ENCODE measurements at regions not wholly inside any gene's neighbourhood (a gene's known extent, or its start where the extent isn't known, plus 50 kb on each side); places are given as distances from the start of the nearest gene placed in this dataset.

DNA sequence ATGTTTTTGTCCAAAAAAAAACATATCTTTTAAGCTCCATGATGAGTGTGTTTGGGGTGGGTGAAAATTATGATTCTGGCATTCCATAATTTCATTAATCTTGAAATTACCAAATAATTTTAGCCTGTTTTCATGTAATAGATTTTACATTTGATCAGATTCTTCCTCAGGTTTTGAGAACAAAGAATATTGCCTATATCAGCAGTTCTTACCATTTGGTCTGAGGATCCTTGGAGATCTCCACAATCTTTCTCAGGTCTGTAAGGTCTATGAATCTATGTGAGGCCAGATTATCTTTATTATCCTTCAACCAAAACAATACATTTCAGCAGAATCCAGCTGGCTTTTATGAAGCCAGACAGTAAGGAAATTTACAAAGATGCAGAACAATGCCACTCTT lies 373.3 kb upstream of the E2F7 start (continued):
- TF ChIP-seq EP300 (IDR thresholded peaks at IDR 0.05; ENCODE audit: borderline replicate concordance in 1 of 2, low read depth in 1 of 2, low read length in 1 of 2) (no peak), YY1 (IDR thresholded peaks at IDR 0.05; ENCODE audit: low read depth) (no peak), TCF12 (IDR thresholded peaks at IDR 0.05) (no peak), SIN3A (IDR thresholded peaks at IDR 0.05; ENCODE audit: borderline replicate concordance, low read depth, low read length) (no peak), JUND (IDR thresholded peaks at IDR 0.05) (no peak)
- TF ChIP-seq, protein P1, sequence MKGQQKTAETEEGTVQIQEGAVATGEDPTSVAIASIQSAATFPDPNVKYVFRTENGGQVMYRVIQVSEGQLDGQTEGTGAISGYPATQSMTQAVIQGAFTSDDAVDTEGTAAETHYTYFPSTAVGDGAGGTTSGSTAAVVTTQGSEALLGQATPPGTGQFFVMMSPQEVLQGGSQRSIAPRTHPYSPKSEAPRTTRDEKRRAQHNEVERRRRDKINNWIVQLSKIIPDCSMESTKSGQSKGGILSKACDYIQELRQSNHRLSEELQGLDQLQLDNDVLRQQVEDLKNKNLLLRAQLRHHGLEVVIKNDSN (IDR thresholded peaks at IDR 0.05; ENCODE audit: borderline replicate concordance, low read depth) = no peak

DNA sequence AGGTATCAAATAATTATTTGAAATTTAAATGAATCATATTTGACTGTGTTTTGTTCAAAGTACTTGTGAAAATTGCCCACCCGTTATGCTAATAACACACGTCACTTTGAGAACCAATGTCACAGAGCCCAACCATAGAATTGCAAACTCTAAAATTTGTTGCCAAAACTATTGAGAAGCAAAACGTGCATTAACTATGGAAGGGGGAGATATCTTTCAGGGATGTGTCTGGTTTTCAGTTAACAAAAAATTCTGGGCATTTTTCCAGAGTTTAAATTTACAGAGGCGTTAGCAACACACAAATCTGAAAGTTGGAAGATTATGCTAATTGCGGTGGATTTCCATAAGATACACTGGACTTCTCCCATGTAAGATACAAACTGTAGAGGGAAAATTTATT lies 371.8 kb upstream of the E2F7 start:
- POLR2A ChIA-PET = no interaction called here
- WGBS (ENCODE audit: low lambda C conversion rate) = 61% methylated on average over 5 of the region's 5 CpGs

More for the DNA sequence above, 371.8 kb upstream of the E2F7 start:
- DNase-seq = no peak
- no peaks in the 10 kb centered on the region for H3K27me3 ChIP-seq (ENCODE audit: insufficient read depth)
- H3K27ac ChIP-seq (ENCODE audit: low read depth in 2 of 2, low read length in 1 of 2) = no peak overlapping the region
- H2AFZ ChIP-seq (ENCODE audit: low read depth) = no peak overlapping the region
- no peaks in the 10 kb centered on the region for H3K36me3 ChIP-seq (replicated peaks in 1 of 2; ENCODE audit: control insufficient read depth in 1 of 2, insufficient read depth in 2 of 2, low read length in 1 of 2)
- H3F3A ChIP-seq (replicated peaks; ENCODE audit: insufficient read depth) = peaks cover 15% of the 10 kb centered on the region
- CTCF ChIA-PET = no interaction called here
- no peak overlapping the region for H3K9ac ChIP-seq
- H3K4me3 ChIP-seq (ENCODE audit: low read depth in 2 of 2, low read length in 1 of 2) = no peak overlapping the region
- no peaks in the 10 kb centered on the region for H3K9me3 ChIP-seq
- H4K20me1 ChIP-seq (ENCODE audit: insufficient read depth) = no peaks in the 10 kb centered on the region
- TF ChIP-seq, protein P2, sequence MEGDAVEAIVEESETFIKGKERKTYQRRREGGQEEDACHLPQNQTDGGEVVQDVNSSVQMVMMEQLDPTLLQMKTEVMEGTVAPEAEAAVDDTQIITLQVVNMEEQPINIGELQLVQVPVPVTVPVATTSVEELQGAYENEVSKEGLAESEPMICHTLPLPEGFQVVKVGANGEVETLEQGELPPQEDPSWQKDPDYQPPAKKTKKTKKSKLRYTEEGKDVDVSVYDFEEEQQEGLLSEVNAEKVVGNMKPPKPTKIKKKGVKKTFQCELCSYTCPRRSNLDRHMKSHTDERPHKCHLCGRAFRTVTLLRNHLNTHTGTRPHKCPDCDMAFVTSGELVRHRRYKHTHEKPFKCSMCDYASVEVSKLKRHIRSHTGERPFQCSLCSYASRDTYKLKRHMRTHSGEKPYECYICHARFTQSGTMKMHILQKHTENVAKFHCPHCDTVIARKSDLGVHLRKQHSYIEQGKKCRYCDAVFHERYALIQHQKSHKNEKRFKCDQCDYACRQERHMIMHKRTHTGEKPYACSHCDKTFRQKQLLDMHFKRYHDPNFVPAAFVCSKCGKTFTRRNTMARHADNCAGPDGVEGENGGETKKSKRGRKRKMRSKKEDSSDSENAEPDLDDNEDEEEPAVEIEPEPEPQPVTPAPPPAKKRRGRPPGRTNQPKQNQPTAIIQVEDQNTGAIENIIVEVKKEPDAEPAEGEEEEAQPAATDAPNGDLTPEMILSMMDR (IDR thresholded peaks at IDR 0.05) = no peak
- no peak for TF ChIP-seq RCOR1 (IDR thresholded peaks at IDR 0.05; ENCODE audit: low read length)
- no peak for TF ChIP-seq ELF1 (IDR thresholded peaks at IDR 0.05)
- no peak for TF ChIP-seq SIN3A (IDR thresholded peaks at IDR 0.05; ENCODE audit: borderline replicate concordance, low read depth, low read length)
- no peak for TF ChIP-seq TAF1 (IDR thresholded peaks at IDR 0.05; ENCODE audit: borderline replicate concordance, low read depth, low read length)
- TF ChIP-seq NFIC (IDR thresholded peaks at IDR 0.05; ENCODE audit: borderline replicate concordance) = no peak
- no peak for TF ChIP-seq RFX5 (IDR thresholded peaks at IDR 0.05; ENCODE audit: low read length)
- TF ChIP-seq TCF12 (IDR thresholded peaks at IDR 0.05) = no peak
- TF ChIP-seq, protein P3, sequence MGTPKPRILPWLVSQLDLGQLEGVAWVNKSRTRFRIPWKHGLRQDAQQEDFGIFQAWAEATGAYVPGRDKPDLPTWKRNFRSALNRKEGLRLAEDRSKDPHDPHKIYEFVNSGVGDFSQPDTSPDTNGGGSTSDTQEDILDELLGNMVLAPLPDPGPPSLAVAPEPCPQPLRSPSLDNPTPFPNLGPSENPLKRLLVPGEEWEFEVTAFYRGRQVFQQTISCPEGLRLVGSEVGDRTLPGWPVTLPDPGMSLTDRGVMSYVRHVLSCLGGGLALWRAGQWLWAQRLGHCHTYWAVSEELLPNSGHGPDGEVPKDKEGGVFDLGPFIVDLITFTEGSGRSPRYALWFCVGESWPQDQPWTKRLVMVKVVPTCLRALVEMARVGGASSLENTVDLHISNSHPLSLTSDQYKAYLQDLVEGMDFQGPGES (IDR thresholded peaks at IDR 0.05; ENCODE audit: low read depth, low read length) = no peak
- TF ChIP-seq JUND (IDR thresholded peaks at IDR 0.05) = no peak
- no peak for TF ChIP-seq POLR2AphosphoS5 (IDR thresholded peaks at IDR 0.05; ENCODE audit: low read depth, low read length)
- no peak for TF ChIP-seq TEAD4 (IDR thresholded peaks at IDR 0.05; ENCODE audit: borderline replicate concordance, insufficient read depth)
- no peak for TF ChIP-seq MXI1 (IDR thresholded peaks at IDR 0.05; ENCODE audit: low read depth, low read length)
- no peak for TF ChIP-seq NRF1 (IDR thresholded peaks at IDR 0.05; ENCODE audit: low read depth, low read length)
- no peak for TF ChIP-seq CHD2 (IDR thresholded peaks at IDR 0.05; ENCODE audit: low read length, partially characterized antibody)
- TF ChIP-seq, protein P1 (IDR thresholded peaks at IDR 0.05; ENCODE audit: borderline replicate concordance, low read depth) = no peak
- TF ChIP-seq, protein P4, sequence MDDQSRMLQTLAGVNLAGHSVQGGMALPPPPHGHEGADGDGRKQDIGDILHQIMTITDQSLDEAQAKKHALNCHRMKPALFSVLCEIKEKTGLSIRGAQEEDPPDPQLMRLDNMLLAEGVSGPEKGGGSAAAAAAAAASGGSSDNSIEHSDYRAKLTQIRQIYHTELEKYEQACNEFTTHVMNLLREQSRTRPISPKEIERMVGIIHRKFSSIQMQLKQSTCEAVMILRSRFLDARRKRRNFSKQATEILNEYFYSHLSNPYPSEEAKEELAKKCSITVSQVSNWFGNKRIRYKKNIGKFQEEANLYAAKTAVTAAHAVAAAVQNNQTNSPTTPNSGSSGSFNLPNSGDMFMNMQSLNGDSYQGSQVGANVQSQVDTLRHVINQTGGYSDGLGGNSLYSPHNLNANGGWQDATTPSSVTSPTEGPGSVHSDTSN (IDR thresholded peaks at IDR 0.05) = no peak
- no peak for TF ChIP-seq YY1 (IDR thresholded peaks at IDR 0.05; ENCODE audit: low read depth)
- H3K4me2 ChIP-seq = no peak overlapping the region
- no peaks in the 10 kb centered on the region for H3K79me2 ChIP-seq (ENCODE audit: insufficient read depth)
- no peaks in the 10 kb centered on the region; a peak in 1 of 4 replicates for H3K4me1 ChIP-seq (ENCODE audit: control insufficient read depth in 1 of 2, insufficient read depth in 2 of 2, low read depth in 1 of 2, low read length in 1 of 2)
- no peaks in the 10 kb centered on the region for H3K9me2 ChIP-seq
